ENCODE measurements at regions not wholly inside any gene's neighbourhood (a gene's known extent, or its start where the extent isn't known, plus 50 kb on each side); places are given as distances from the start of the nearest gene placed in this dataset.

DNA sequence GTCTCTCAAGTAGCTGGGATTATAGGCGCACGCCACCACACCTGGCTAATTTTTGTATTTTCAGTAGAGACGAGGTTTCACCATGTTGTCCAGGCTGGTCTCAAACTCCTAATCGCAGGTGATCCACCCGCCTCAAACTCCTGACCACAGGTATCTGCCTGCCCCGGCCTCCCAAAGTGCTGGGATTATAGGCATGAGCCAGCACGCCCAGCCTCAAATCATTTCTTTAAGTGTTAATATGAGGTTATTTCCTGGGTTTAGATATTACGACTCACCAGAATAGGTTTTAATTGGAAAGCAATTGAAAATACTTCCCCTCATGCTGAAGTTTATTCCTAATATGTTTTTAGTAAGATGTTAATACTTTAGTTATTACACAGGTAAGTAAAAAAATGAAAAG is 144.5 kb downstream of the NUFIP1 start:
- no peaks in the 10 kb centered on the region for H3K9me3 ChIP-seq (replicated peaks; ENCODE audit: control insufficient read depth, insufficient read depth, low read length)
- H4K20me1 ChIP-seq (replicated peaks; ENCODE audit: control insufficient read depth, extremely low read depth, insufficient read depth, low read length) = no peaks in the 10 kb centered on the region
- FAIRE-seq = no peak
- intact Hi-C loops (cut with micrococcal nuclease) = loop anchor here (5.0 kb wide), 1 partner anchor 38 kb away; no protein-coding TSS in a partner anchor
- H3K27me3 ChIP-seq (ENCODE audit: control insufficient read depth in 2 of 2, insufficient read depth in 2 of 2, low read length in 2 of 2) = no peaks in the 10 kb centered on the region
- TF ChIP-seq MYC (IDR thresholded peaks at IDR 0.05; ENCODE audit: low read depth, low read length) (no peak), EZH2 (IDR thresholded peaks at IDR 0.05; ENCODE audit: borderline replicate concordance, low read depth, low read length, severe bottlenecking) (no peak), JUN (IDR thresholded peaks at IDR 0.05; ENCODE audit: borderline replicate concordance, insufficient read depth, insufficient read length, low read depth) (no peak), GATA2 (IDR thresholded peaks at IDR 0.05; ENCODE audit: insufficient read depth, insufficient read length, low read depth, low read length) (no peak), CTCF (IDR thresholded peaks at IDR 0.05; ENCODE audit: extremely low read depth in 1 of 2, insufficient read depth in 1 of 2, low read depth in 1 of 2, low read length in 2 of 2) (no peak), MAX (IDR thresholded peaks at IDR 0.05; ENCODE audit: insufficient read depth, insufficient read length) (no peak)
- H3K36me3 ChIP-seq (ENCODE audit: control insufficient read depth in 2 of 2, extremely low read depth in 1 of 2, insufficient read depth in 2 of 2, low read length in 2 of 2) = no peaks in the 10 kb centered on the region
- H3K4me3 ChIP-seq (replicated peaks in 1 of 3; ENCODE audit: insufficient read depth in 1 of 3, low read depth in 1 of 3, low read length in 3 of 3) = no peak overlapping the region
- no peaks in the 10 kb centered on the region for H3K79me2 ChIP-seq (ENCODE audit: control insufficient read depth, insufficient read depth, low read length)
- no peak overlapping the region for H3K27ac ChIP-seq (ENCODE audit: insufficient read depth, low read depth, low read length)
- DNase-seq (ENCODE audit: low read depth, low spot score) = no peak
- H3K4me1 ChIP-seq (ENCODE audit: control insufficient read depth, extremely low read depth, insufficient read depth, low read length) = peaks cover 38% of the 10 kb centered on the region
- no peak overlapping the region for H3K4me2 ChIP-seq (ENCODE audit: insufficient read depth, low read length)
- H3K9me1 ChIP-seq (replicated peaks; ENCODE audit: control insufficient read depth, extremely low read depth, insufficient read depth, low read length) = no peaks in the 10 kb centered on the region
- H2AFZ ChIP-seq (ENCODE audit: low read depth, low read length) = no peak overlapping the region
- H3K9ac ChIP-seq (replicated peaks; ENCODE audit: extremely low read depth, insufficient read depth, low read length) = no peak overlapping the region
- dilution Hi-C loops (cut with MboI; ENCODE audit: extremely low pct_ligation_motif_present, low sequenced_read_pairs) = no loop called here
- no TSS peak for BruUV-seq (replicated peaks)
- ChIA-PET CTCF (interaction anchor here (0.8 kb wide), 1 partner anchor 23 kb away, joined by 3 read pairs; no protein-coding TSS in a partner anchor), POLR2A (no interaction called here)
